Effector memory CD4-positive, alpha-beta T cell (primary cell): ENCODE measurements at regions not wholly inside any gene's neighbourhood (a gene's known extent, or its start where the extent isn't known, plus 50 kb on each side); places are given as distances from the start of the nearest gene placed in this dataset.

ENCODE experiments used
- DNase-seq, 3 donors: peaks; one replicate each; pipeline ENCODE4 v3.0.0-alpha.2; 2020
- H3K27ac ChIP-seq: 2 replicates; pipeline ENCODE4 v1.7.0; 2013; ENCODE audit warnings: mild to moderate bottlenecking, low read length, moderate library complexity; ENCODE audit not compliant: insufficient read depth, poor library complexity, severe bottlenecking
- H3K27me3 ChIP-seq: replicated peaks from 2 replicates; pipeline ENCODE4 v1.7.0; 2013; ENCODE audit warnings: mild to moderate bottlenecking, low read length; ENCODE audit not compliant: insufficient read depth, control insufficient read depth, poor library complexity, severe bottlenecking
- H3K36me3 ChIP-seq: 2 replicates; pipeline ENCODE4 v1.7.0; 2013; ENCODE audit warnings: mild to moderate bottlenecking, low read length, moderate library complexity; ENCODE audit not compliant: control insufficient read depth, insufficient read depth
- H3K4me1 ChIP-seq: 2 replicates; pipeline ENCODE4 v1.7.0; 2013; ENCODE audit warnings: low read length, mild to moderate bottlenecking; ENCODE audit not compliant: control insufficient read depth, insufficient read depth, poor library complexity, severe bottlenecking
- H3K4me3 ChIP-seq: 2 replicates; pipeline ENCODE4 v1.7.0; 2013; ENCODE audit warnings: low read length, low read depth, mild to moderate bottlenecking; ENCODE audit not compliant: insufficient read depth, poor library complexity, severe bottlenecking
- H3K9me3 ChIP-seq: 2 replicates; pipeline ENCODE4 v1.7.0; 2013; ENCODE audit warnings: mild to moderate bottlenecking, low read length, moderate library complexity; ENCODE audit not compliant: control insufficient read depth

- no peaks in the 10 kb centered on the region for H3K36me3 ChIP-seq
- H3K4me1 ChIP-seq, result no peaks in the 10 kb centered on the region
- DNase-seq, result no peak
- peaks cover 2% of the 10 kb centered on the region for H3K27me3 ChIP-seq
- H3K9me3 ChIP-seq, result no peaks in the 10 kb centered on the region
- H3K27ac ChIP-seq, result no peak overlapping the region
- no peak overlapping the region for H3K4me3 ChIP-seq
Observed at GRCh38 chr9:88819476-88819875, 171.8 kb upstream of the S1PR3 start.

GRCh38 chr9:88820055-88820454 lies 171.2 kb upstream of the S1PR3 start:
- Histone ChIP-seq H3K4me3 (no peak overlapping the region), H3K9me3 (no peaks in the 10 kb centered on the region), H3K36me3 (no peaks in the 10 kb centered on the region), H3K27ac (no peak overlapping the region), H3K27me3 (peaks cover 2% of the 10 kb centered on the region), H3K4me1 (no peaks in the 10 kb centered on the region)
- DNase-seq, result no peak

- no peaks in the 10 kb centered on the region for H3K9me3 ChIP-seq
- no peak for DNase-seq
- no peak overlapping the region for H3K4me3 ChIP-seq
- peaks cover 2% of the 10 kb centered on the region for H3K27me3 ChIP-seq
- H3K36me3 ChIP-seq, result no peaks in the 10 kb centered on the region
- no peak overlapping the region for H3K27ac ChIP-seq
- no peaks in the 10 kb centered on the region for H3K4me1 ChIP-seq
Observed at GRCh38 chr9:88821033-88821745, 170.1 kb upstream of the S1PR3 start.

- no peaks in the 10 kb centered on the region for H3K36me3 ChIP-seq
- H3K9me3 ChIP-seq, result no peaks in the 10 kb centered on the region
- no peak overlapping the region for H3K4me3 ChIP-seq
- DNase-seq, result no peak
- no peak overlapping the region for H3K27ac ChIP-seq
- H3K4me1 ChIP-seq, result no peaks in the 10 kb centered on the region
- peaks cover 2% of the 10 kb centered on the region for H3K27me3 ChIP-seq
Observed at GRCh38 chr9:88821746-88822106, 169.5 kb upstream of the S1PR3 start.

- no peak for DNase-seq
- no peaks in the 10 kb centered on the region for H3K9me3 ChIP-seq
- H3K4me3 ChIP-seq, result no peak overlapping the region
- no peaks in the 10 kb centered on the region for H3K36me3 ChIP-seq
- H3K27ac ChIP-seq, result no peak overlapping the region
- H3K4me1 ChIP-seq, result no peaks in the 10 kb centered on the region
- peaks cover 2% of the 10 kb centered on the region for H3K27me3 ChIP-seq
Observed at GRCh38 chr9:88824711-88825110, 166.6 kb upstream of the S1PR3 start.

GRCh38 chr9:88826181-88826580 lies 165.1 kb upstream of the S1PR3 start:
- no peaks in the 10 kb centered on the region for H3K36me3 ChIP-seq
- no peaks in the 10 kb centered on the region for H3K9me3 ChIP-seq
- H3K4me1 ChIP-seq, result no peaks in the 10 kb centered on the region
- DNase-seq, result no peak
- no peak overlapping the region for H3K27ac ChIP-seq
- H3K4me3 ChIP-seq, result no peak overlapping the region
- H3K27me3 ChIP-seq, result peaks cover 2% of the 10 kb centered on the region

- Histone ChIP-seq H3K4me3 (no peak overlapping the region), H3K9me3 (no peaks in the 10 kb centered on the region), H3K27me3 (peaks cover 5% of the 10 kb centered on the region), H3K4me1 (no peaks in the 10 kb centered on the region), H3K27ac (no peak overlapping the region), H3K36me3 (no peaks in the 10 kb centered on the region)
- no peak for DNase-seq
Observed at GRCh38 chr9:88826771-88827181, 164.5 kb upstream of the S1PR3 start.

- Histone ChIP-seq H3K27me3 (peaks cover 16% of the 10 kb centered on the region), H3K27ac (no peak overlapping the region), H3K9me3 (no peaks in the 10 kb centered on the region), H3K4me1 (no peaks in the 10 kb centered on the region), H3K4me3 (no peak overlapping the region), H3K36me3 (no peaks in the 10 kb centered on the region)
- DNase-seq, result no peak
Observed at GRCh38 chr9:88828018-88828417, 163.2 kb upstream of the S1PR3 start.

- no peak overlapping the region for H3K4me3 ChIP-seq
- H3K27ac ChIP-seq, result no peak overlapping the region
- H3K4me1 ChIP-seq, result no peaks in the 10 kb centered on the region
- DNase-seq, result no peak
- peaks cover 21% of the 10 kb centered on the region for H3K27me3 ChIP-seq
- no peaks in the 10 kb centered on the region for H3K9me3 ChIP-seq
- H3K36me3 ChIP-seq, result no peaks in the 10 kb centered on the region
Observed at GRCh38 chr9:88828492-88828974, 162.7 kb upstream of the S1PR3 start.

GRCh38 chr9:88829276-88829675 lies 162.0 kb upstream of the S1PR3 start:
- H3K4me1 ChIP-seq, result no peaks in the 10 kb centered on the region
- H3K27ac ChIP-seq, result no peak overlapping the region
- no peaks in the 10 kb centered on the region for H3K36me3 ChIP-seq
- DNase-seq, result no peak
- H3K9me3 ChIP-seq, result no peaks in the 10 kb centered on the region
- no peak overlapping the region for H3K4me3 ChIP-seq
- H3K27me3 ChIP-seq, result peaks cover 24% of the 10 kb centered on the region
